ENCODE measurements at regions not wholly inside any gene's neighbourhood (a gene's known extent, or its start where the extent isn't known, plus 50 kb on each side); places are given as distances from the start of the nearest gene placed in this dataset.
A peak's percentile ranks its signal among the peaks of the same experiment; 100 is the strongest.

GRCh38 chr5:10140195-10140973 lies 109.3 kb downstream of the ATPSCKMT start:
- intact Hi-C loops (cut with micrococcal nuclease; ENCODE audit: unreplicated experiment), result no loop called here
- Histone ChIP-seq H2AFZ (ENCODE audit: low read length) (no peak overlapping the region), H3K9me2 (ENCODE audit: insufficient read depth, low read length) (no peaks in the 10 kb centered on the region), H3K36me3 (ENCODE audit: insufficient read depth, low read length) (no peaks in the 10 kb centered on the region), H3K9me3 (ENCODE audit: low read length) (no peaks in the 10 kb centered on the region), H3K27ac (ENCODE audit: low read depth, low read length, poor library complexity, severe bottlenecking) (no peak overlapping the region), H3K4me1 (ENCODE audit: insufficient read depth, low read length, poor library complexity, severe bottlenecking) (no peaks in the 10 kb centered on the region), H3K79me2 (ENCODE audit: insufficient read depth, low read depth, low read length) (no peaks in the 10 kb centered on the region), H3K4me3 (ENCODE audit: low read depth, low read length, poor library complexity, severe bottlenecking) (no peak overlapping the region), H3K4me2 (ENCODE audit: low read length) (no peak overlapping the region), H4K20me1 (ENCODE audit: insufficient read depth, low read length) (no peaks in the 10 kb centered on the region)
- POLR2A ChIA-PET, result no interaction called here
- TF ChIP-seq CTCF (conservative IDR thresholded peaks at IDR 0.05; ENCODE audit: low read length) (0 out of 2 replicates have a peak, but pooled peaks have one; percentile 21), EZH2phosphoT487 (IDR thresholded peaks at IDR 0.05; ENCODE audit: borderline replicate concordance, low read depth, low read length) (no peak)
- no peak for DNase-seq (ENCODE audit: low spot score)
- CTCF ChIA-PET (ENCODE audit: unreplicated experiment), result no interaction called here
- BruUV-seq (replicated peaks), result no TSS peak

GRCh38 chr5:10138395-10139057 lies 111.2 kb downstream of the ATPSCKMT start:
- H2AFZ ChIP-seq (ENCODE audit: low read length), result no peak overlapping the region
- DNase-seq (ENCODE audit: low spot score), result no peak
- ChIA-PET POLR2A (interaction anchor here (0.6 kb wide), 1 partner anchor 1641 kb away, joined by 3 read pairs; no protein-coding TSS in a partner anchor), CTCF (ENCODE audit: unreplicated experiment) (no interaction called here)
- H3K27ac ChIP-seq (ENCODE audit: low read depth, low read length, poor library complexity, severe bottlenecking), result no peak overlapping the region
- intact Hi-C loops (cut with micrococcal nuclease; ENCODE audit: unreplicated experiment), result no loop called here
- no peaks in the 10 kb centered on the region for H3K9me2 ChIP-seq (ENCODE audit: insufficient read depth, low read length)
- no peak overlapping the region for H3K4me2 ChIP-seq (ENCODE audit: low read length)
- no peak overlapping the region for H3K4me3 ChIP-seq (ENCODE audit: low read depth, low read length, poor library complexity, severe bottlenecking)
- H3K36me3 ChIP-seq (ENCODE audit: insufficient read depth, low read length), result no peaks in the 10 kb centered on the region
- no peaks in the 10 kb centered on the region for H4K20me1 ChIP-seq (ENCODE audit: insufficient read depth, low read length)
- TF ChIP-seq EZH2phosphoT487 (IDR thresholded peaks at IDR 0.05; ENCODE audit: borderline replicate concordance, low read depth, low read length) (no peak), CTCF (conservative IDR thresholded peaks at IDR 0.05; ENCODE audit: low read length) (no peak)
- H3K4me1 ChIP-seq (ENCODE audit: insufficient read depth, low read length, poor library complexity, severe bottlenecking), result no peaks in the 10 kb centered on the region
- no TSS peak for BruUV-seq (replicated peaks)
- no peaks in the 10 kb centered on the region for H3K79me2 ChIP-seq (ENCODE audit: insufficient read depth, low read depth, low read length)
- no peaks in the 10 kb centered on the region for H3K9me3 ChIP-seq (ENCODE audit: low read length)

GRCh38 chr5:10133830-10134229 lies 115.9 kb downstream of the ATPSCKMT start:
- intact Hi-C loops (cut with micrococcal nuclease; ENCODE audit: unreplicated experiment), result no loop called here
- POLR2A ChIA-PET, result no interaction called here
- no peaks in the 10 kb centered on the region for H3K36me3 ChIP-seq (ENCODE audit: insufficient read depth, low read length)
- H3K4me2 ChIP-seq (ENCODE audit: low read length), result no peak overlapping the region
- no TSS peak for BruUV-seq (replicated peaks)
- no peak for DNase-seq (ENCODE audit: low spot score)
- no peak overlapping the region for H3K27ac ChIP-seq (ENCODE audit: low read depth, low read length, poor library complexity, severe bottlenecking)
- no peaks in the 10 kb centered on the region for H3K9me2 ChIP-seq (ENCODE audit: insufficient read depth, low read length)
- no peaks in the 10 kb centered on the region for H3K4me1 ChIP-seq (ENCODE audit: insufficient read depth, low read length, poor library complexity, severe bottlenecking)
- H3K79me2 ChIP-seq (ENCODE audit: insufficient read depth, low read depth, low read length), result no peaks in the 10 kb centered on the region
- H3K4me3 ChIP-seq (ENCODE audit: low read depth, low read length, poor library complexity, severe bottlenecking), result no peak overlapping the region
- no peaks in the 10 kb centered on the region for H4K20me1 ChIP-seq (ENCODE audit: insufficient read depth, low read length)
- no peak overlapping the region for H2AFZ ChIP-seq (ENCODE audit: low read length)
- TF ChIP-seq CTCF (conservative IDR thresholded peaks at IDR 0.05; ENCODE audit: low read length) (no peak), EZH2phosphoT487 (IDR thresholded peaks at IDR 0.05; ENCODE audit: borderline replicate concordance, low read depth, low read length) (no peak)
- no peaks in the 10 kb centered on the region for H3K9me3 ChIP-seq (ENCODE audit: low read length)
- CTCF ChIA-PET (ENCODE audit: unreplicated experiment), result no interaction called here
